NCI-H2227 (cell line): ENCODE measurements at regions not wholly inside any gene's neighbourhood (a gene's known extent, or its start where the extent isn't known, plus 50 kb on each side); places are given as distances from the start of the nearest gene placed in this dataset.
A peak's percentile ranks its signal among the peaks of the same experiment; 100 is the strongest.

ENCODE experiments used
- DNase-seq: peaks from one replicate; lab custom pipeline; 2025; ENCODE audit not compliant: unreplicated experiment; lab: John Stamatoyannopoulos, UW

- DNase-seq = no peak
Measured at GRCh38 chr5:88489364-88489763, 220.7 kb upstream of the TMEM161B start.

- no peak for DNase-seq
Measured at GRCh38 chr5:88488561-88488960, 219.9 kb upstream of the TMEM161B start.

- DNase-seq = no peak
Measured at GRCh38 chr5:88488130-88488529, 219.5 kb upstream of the TMEM161B start.

GRCh38 chr5:88487066-88487465 is 218.4 kb upstream of the TMEM161B start:
- DNase-seq = no peak

- no peak for DNase-seq
Measured at GRCh38 chr5:88486431-88486830, 217.8 kb upstream of the TMEM161B start.

- no peak for DNase-seq
Measured at GRCh38 chr5:88485531-88485930, 216.9 kb upstream of the TMEM161B start.

- peak; percentile 19 for DNase-seq
Measured at GRCh38 chr5:88483964-88484672, 215.5 kb upstream of the TMEM161B start.

GRCh38 chr5:88480801-88481499 is 212.3 kb upstream of the TMEM161B start:
- no peak for DNase-seq

GRCh38 chr5:88480245-88480644 is 211.6 kb upstream of the TMEM161B start:
- no peak for DNase-seq

GRCh38 chr5:88474574-88474973 is 205.9 kb upstream of the TMEM161B start:
- DNase-seq = no peak

GRCh38 chr5:88470745-88471144 is 202.1 kb upstream of the TMEM161B start:
- DNase-seq = no peak

GRCh38 chr5:88459971-88460370 is 191.3 kb upstream of the TMEM161B start:
- DNase-seq = no peak

- DNase-seq = no peak
Measured at GRCh38 chr5:88452820-88453219, 184.2 kb upstream of the TMEM161B start.

GRCh38 chr5:88450239-88450638 is 181.6 kb upstream of the TMEM161B start:
- no peak for DNase-seq

- no peak for DNase-seq
Measured at GRCh38 chr5:88438006-88438405, 169.4 kb upstream of the TMEM161B start.

- no peak for DNase-seq
Measured at GRCh38 chr5:88436290-88436689, 167.6 kb upstream of the TMEM161B start.

- no peak for DNase-seq
Measured at GRCh38 chr5:88428633-88429032, 160.0 kb upstream of the TMEM161B start.

GRCh38 chr5:88426441-88426840 is 157.8 kb upstream of the TMEM161B start:
- DNase-seq = no peak

GRCh38 chr5:88425124-88425523 is 156.5 kb upstream of the TMEM161B start:
- no peak for DNase-seq

- DNase-seq = no peak
Measured at GRCh38 chr5:88419931-88420330, 151.3 kb upstream of the TMEM161B start.

- DNase-seq = no peak
Measured at GRCh38 chr5:88407341-88407740, 138.7 kb upstream of the TMEM161B start.

- no peak for DNase-seq
Measured at GRCh38 chr5:88405783-88406182, 137.1 kb upstream of the TMEM161B start.

- DNase-seq = no peak
Measured at GRCh38 chr5:88404405-88404804, 135.8 kb upstream of the TMEM161B start.
